ENCODE measurements at regions not wholly inside any gene's neighbourhood (a gene's known extent, or its start where the extent isn't known, plus 50 kb on each side); places are given as distances from the start of the nearest gene placed in this dataset.

DNA sequence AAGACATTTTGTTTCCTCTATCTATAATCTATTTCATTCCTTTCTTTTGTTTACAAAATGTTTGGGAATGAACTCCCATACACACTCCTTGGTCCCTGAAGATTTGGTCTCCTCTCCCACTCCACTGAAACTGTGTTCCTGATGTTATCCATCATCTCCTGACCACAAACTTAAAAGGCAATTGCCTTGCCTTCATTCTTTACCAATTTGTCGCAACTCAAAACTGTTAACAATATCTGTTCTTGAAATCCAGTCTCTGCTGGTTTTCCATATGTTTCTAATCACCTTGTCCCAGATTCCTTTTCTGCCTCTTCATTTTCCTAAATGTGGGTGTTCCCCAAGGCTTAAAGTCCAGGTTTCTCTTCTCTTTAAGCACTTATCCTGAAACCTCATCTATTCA, 262.2 kb upstream of the TTC29 start:
- TF ChIP-seq CTCF (IDR thresholded peaks at IDR 0.05; ENCODE audit: low read depth, low read length, poor library complexity, severe bottlenecking) (no peak), EZH2phosphoT487 (IDR thresholded peaks at IDR 0.05; ENCODE audit: borderline replicate concordance, low read length) (no peak)

Measured in DOHH2 (cell line).